ENCODE measurements at regions not wholly inside any gene's neighbourhood (a gene's known extent, or its start where the extent isn't known, plus 50 kb on each side); places are given as distances from the start of the nearest gene placed in this dataset.

DNA sequence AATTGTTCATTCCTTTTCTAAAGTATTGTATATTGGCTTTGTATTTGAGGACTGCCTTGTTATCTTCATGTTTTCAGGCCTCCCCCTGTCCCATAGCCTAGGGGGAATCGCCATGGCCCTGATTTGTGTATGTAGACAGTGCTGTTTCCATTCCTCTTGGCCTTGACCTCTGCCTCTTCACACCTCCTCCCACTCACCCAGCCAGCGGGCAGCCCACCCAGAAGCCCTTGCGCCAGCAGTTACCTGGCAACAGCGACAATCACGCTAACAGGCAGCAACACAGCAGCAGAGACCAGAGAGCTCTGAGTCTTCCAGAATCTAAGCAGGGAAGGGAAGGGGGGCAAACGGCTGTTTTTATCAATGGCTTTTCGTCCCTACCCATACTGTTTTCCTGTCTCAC lies 50.0 kb upstream of the NPL start:
- TF ChIP-seq, protein P1, sequence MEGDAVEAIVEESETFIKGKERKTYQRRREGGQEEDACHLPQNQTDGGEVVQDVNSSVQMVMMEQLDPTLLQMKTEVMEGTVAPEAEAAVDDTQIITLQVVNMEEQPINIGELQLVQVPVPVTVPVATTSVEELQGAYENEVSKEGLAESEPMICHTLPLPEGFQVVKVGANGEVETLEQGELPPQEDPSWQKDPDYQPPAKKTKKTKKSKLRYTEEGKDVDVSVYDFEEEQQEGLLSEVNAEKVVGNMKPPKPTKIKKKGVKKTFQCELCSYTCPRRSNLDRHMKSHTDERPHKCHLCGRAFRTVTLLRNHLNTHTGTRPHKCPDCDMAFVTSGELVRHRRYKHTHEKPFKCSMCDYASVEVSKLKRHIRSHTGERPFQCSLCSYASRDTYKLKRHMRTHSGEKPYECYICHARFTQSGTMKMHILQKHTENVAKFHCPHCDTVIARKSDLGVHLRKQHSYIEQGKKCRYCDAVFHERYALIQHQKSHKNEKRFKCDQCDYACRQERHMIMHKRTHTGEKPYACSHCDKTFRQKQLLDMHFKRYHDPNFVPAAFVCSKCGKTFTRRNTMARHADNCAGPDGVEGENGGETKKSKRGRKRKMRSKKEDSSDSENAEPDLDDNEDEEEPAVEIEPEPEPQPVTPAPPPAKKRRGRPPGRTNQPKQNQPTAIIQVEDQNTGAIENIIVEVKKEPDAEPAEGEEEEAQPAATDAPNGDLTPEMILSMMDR (conservative IDR thresholded peaks at IDR 0.05; ENCODE audit: low read length) = no peak
- TF ChIP-seq EZH2phosphoT487 (IDR thresholded peaks at IDR 0.05; ENCODE audit: borderline replicate concordance, low read depth, low read length) = no peak
